Urinary bladder (tissue), 3 donors: ENCODE measurements at regions not wholly inside any gene's neighbourhood (a gene's known extent, or its start where the extent isn't known, plus 50 kb on each side); places are given as distances from the start of the nearest gene placed in this dataset.

Experiments used
- DNase-seq: peaks from one replicate; pipeline ENCODE4 v3.0.0-alpha.2; 2015; ENCODE audit errors: extremely low spot score
- H3K27ac ChIP-seq: one replicate; pipeline ENCODE4 v1.5.1; 2013; ENCODE audit warnings: low read depth, mild to moderate bottlenecking, moderate library complexity
- H3K36me3 ChIP-seq: one replicate; pipeline ENCODE4 v1.6.1; 2013; ENCODE audit warnings: mild to moderate bottlenecking, moderate library complexity; ENCODE audit not compliant: insufficient read depth
- H3K4me1 ChIP-seq: one replicate; pipeline ENCODE4 v1.6.1; 2013; ENCODE audit warnings: mild to moderate bottlenecking, moderate library complexity; ENCODE audit not compliant: insufficient read depth
- H3K4me3 ChIP-seq: one replicate; pipeline ENCODE4 v1.5.1; 2013; ENCODE audit warnings: low read depth, low read length
- WGBS: extraction: QIAGEN DNeasy Blood & Tissue Kit; methylation state at CpG from one replicate; pipeline ENCODE4 v1.1.7; 2013; 5-methylcytosine and 5-hydroxymethylcytosine counted together
- donor health status: healthy with polysubstance abuse.
- donor health status: healthy.

- H3K36me3 ChIP-seq: no peaks in the 10 kb centered on the region
- DNase-seq: no peak
- H3K4me3 ChIP-seq: no peak overlapping the region
- H3K27ac ChIP-seq: no peak overlapping the region
- 64% methylated on average over 1 of the region's 1 CpG for WGBS
- H3K4me1 ChIP-seq: no peaks in the 10 kb centered on the region
These were observed 136.3 kb upstream of the NEDD9 start for GRCh38 chr6:11368760-11369159.

DNA sequence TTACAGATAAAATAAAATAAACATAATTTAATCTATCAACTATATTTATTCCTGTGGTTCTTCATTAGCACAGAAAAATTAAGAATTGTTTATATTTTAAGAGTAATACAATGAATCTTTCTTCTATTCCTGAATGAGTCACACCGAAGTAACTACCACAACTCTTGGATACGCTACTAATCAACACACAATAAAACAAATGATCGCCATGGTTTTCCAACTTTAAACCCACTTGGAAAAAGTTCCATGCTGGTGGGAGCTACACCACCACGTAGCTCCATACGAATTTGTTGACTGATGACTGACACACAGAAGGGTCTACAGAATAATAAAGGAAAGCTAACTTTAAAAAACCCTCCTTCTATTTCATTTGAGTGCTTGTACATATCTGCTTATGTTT, 135.8 kb upstream of the NEDD9 start:
- H3K4me3 ChIP-seq: no peak overlapping the region
- H3K27ac ChIP-seq: no peak overlapping the region
- no peaks in the 10 kb centered on the region for H3K4me1 ChIP-seq
- 92% methylated on average over 5 of the region's 5 CpGs for WGBS
- no peaks in the 10 kb centered on the region for H3K36me3 ChIP-seq
- no peak for DNase-seq

DNA sequence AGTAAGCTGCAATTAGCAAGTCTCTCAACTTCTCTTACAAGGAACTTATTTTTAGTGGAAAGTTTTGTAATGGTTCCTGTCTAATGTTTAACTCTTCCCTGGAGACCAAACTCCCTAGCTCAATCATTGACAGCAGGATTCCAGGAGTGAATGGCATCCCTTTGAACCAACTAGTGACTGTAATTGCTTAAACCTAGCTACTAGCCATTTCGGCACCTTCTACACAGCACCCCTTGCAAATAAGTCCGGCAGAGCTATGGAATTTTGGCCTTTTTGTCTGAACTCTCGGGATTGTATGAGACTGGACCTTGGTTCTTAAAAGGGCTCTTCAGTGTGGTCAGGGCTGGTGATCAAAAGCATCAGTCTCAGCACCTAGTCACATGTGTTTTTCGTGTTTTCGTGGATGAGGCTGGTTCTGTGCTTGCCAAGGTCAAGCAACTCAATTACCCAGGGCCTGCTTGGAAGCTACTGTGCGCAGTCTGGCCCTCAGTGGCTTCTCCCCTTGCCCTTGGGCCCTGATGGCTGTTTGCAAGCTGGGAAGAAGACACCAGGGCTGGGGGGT, 135.3 kb upstream of the NEDD9 start:
- H3K27ac ChIP-seq: no peak overlapping the region
- H3K36me3 ChIP-seq: no peaks in the 10 kb centered on the region
- WGBS: 72% methylated on average over 6 of the region's 6 CpGs
- H3K4me3 ChIP-seq: no peak overlapping the region
- no peaks in the 10 kb centered on the region for H3K4me1 ChIP-seq
- no peak for DNase-seq

DNA sequence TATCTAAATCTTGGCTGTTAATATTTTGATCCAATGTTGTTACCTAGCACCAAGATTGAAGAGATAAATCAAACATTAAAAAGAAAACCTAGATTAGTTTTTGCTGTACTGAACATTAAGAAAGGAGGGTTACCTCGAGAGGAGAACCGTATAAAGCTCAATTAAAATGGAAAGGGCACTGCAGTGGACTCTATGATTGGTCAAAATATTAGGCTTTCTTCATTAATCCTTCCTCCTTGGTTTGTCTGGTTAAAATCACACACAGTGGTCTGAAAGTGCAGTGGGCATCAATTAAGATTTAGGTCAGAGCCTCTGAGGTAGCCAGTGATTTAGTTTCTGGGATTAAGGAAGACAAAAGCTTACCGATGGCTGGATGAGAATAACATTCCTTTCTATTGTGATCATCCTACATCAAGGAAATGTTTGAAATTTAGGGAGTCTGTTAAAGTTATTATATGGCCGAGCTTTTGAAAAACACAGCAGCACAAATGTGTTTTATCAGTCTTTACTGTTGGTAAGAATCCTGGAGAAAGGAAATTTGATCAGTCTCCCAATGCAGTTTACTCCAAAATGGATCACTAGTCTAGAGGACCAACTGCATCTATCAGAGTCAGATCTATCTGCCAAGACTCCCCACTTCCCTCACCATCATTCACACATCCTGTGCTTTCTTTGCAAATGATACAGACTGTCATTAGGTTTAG, 134.6 kb upstream of the NEDD9 start:
- 41% methylated on average over 4 of the region's 4 CpGs for WGBS
- no peak overlapping the region for H3K27ac ChIP-seq
- H3K4me1 ChIP-seq: no peaks in the 10 kb centered on the region
- no peak for DNase-seq
- H3K36me3 ChIP-seq: no peaks in the 10 kb centered on the region
- no peak overlapping the region for H3K4me3 ChIP-seq

- no peak for DNase-seq
- H3K4me3 ChIP-seq: no peak overlapping the region
- 89% methylated on average over 7 of the region's 7 CpGs for WGBS
- H3K36me3 ChIP-seq: no peaks in the 10 kb centered on the region
- H3K27ac ChIP-seq: no peak overlapping the region
- H3K4me1 ChIP-seq: no peaks in the 10 kb centered on the region
These were observed 133.9 kb upstream of the NEDD9 start for GRCh38 chr6:11366183-11366933.

DNA sequence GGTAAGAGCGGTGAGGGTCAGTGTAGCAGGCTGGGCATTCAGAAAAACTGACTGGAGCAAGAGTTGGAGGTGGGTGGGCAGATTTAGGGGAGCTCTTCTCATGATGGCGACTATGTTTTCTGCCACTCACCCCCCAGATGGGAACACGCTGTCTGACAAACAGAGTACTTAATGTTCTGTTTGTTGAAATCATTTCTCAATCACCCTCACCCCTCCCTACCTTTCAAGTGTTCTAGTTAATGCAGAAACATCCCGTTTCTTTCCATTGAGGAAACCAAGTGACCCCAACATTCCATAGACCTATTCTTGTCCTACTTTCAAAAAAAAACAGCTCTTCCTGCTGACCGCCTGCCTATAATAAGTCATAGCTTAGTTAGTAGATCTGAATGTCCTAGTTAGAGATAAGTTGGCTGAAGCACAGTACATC, 132.5 kb upstream of the NEDD9 start:
- Histone ChIP-seq H3K4me1 (no peaks in the 10 kb centered on the region), H3K27ac (no peak overlapping the region), H3K36me3 (no peaks in the 10 kb centered on the region), H3K4me3 (no peak overlapping the region)
- WGBS: 65% methylated on average over 5 of the region's 5 CpGs
- DNase-seq: no peak

- WGBS: 49% methylated on average over 2 of the region's 2 CpGs
- H3K4me1 ChIP-seq: no peaks in the 10 kb centered on the region
- no peaks in the 10 kb centered on the region for H3K36me3 ChIP-seq
- H3K27ac ChIP-seq: no peak overlapping the region
- DNase-seq: no peak
- H3K4me3 ChIP-seq: no peak overlapping the region
These were observed 131.6 kb upstream of the NEDD9 start for GRCh38 chr6:11363881-11364576.

GRCh38 chr6:11362564-11362963, 130.1 kb upstream of the NEDD9 start:
- no peaks in the 10 kb centered on the region for H3K4me1 ChIP-seq
- DNase-seq: no peak
- H3K4me3 ChIP-seq: no peak overlapping the region
- H3K36me3 ChIP-seq: no peaks in the 10 kb centered on the region
- no peak overlapping the region for H3K27ac ChIP-seq
- WGBS: 70% methylated on average over 1 of the region's 1 CpG

DNA sequence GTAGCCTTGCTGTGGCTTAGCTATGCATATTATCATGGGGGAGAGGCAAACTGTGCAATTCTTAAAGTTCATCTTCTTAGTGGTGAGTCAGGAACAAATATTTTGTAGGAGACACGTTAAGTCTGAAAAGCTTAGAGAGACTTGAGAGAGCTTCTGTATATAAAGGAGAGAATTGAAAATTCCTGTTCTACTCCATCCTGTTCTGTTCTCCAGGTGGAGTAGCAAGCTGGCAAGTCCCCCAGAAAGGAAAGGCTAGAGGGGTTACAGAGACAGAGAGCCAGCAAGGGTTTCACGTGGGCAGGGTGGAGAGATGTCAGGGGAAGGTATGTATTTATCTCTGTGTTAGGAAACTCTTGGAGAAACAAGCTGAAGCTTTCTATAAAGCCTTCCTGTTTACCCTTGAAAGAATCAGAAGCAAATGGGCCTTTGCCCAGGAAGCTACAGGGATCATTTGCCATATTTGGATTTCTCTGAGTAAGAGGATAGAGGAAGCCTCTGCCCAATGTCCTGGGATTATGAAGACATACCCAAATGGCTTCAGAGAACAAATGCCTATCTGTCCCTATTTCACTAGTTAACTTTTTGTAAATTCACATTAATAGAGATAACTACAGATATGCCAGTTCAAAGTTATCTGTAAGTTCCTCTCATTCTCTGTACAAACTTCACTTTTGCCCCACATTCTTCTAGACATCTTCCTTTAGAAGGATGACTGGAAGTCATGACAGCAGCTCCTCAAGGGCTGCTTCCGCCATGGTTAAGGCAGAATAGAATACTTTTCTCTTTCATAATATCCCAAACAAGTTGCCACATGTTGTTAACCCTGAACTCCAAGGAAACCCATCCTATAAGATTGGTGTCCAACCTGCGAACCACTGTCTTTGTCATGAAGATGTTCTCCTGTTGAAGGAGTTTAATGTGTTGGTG, 126.7 kb upstream of the NEDD9 start:
- Histone ChIP-seq H3K4me1 (no peaks in the 10 kb centered on the region), H3K36me3 (no peaks in the 10 kb centered on the region), H3K27ac (peak overlapping the region; percentile 28), H3K4me3 (no peak overlapping the region)
- WGBS: 66% methylated on average over 4 of the region's 4 CpGs
- no peak for DNase-seq

- DNase-seq: no peak
- H3K27ac ChIP-seq: peak overlapping the region; percentile 79
- no peaks in the 10 kb centered on the region for H3K36me3 ChIP-seq
- H3K4me1 ChIP-seq: no peaks in the 10 kb centered on the region
- H3K4me3 ChIP-seq: no peak overlapping the region
- 82% methylated on average over 7 of the region's 7 CpGs for WGBS
These were observed 124.8 kb upstream of the NEDD9 start for GRCh38 chr6:11357285-11357684.

- no peak for DNase-seq
- Histone ChIP-seq H3K36me3 (no peaks in the 10 kb centered on the region), H3K4me3 (no peak overlapping the region), H3K4me1 (no peaks in the 10 kb centered on the region), H3K27ac (peak overlapping the region; percentile 61)
- 80% methylated on average over 11 of the region's 11 CpGs for WGBS
These were observed 124.1 kb upstream of the NEDD9 start for GRCh38 chr6:11356404-11357155.

DNA sequence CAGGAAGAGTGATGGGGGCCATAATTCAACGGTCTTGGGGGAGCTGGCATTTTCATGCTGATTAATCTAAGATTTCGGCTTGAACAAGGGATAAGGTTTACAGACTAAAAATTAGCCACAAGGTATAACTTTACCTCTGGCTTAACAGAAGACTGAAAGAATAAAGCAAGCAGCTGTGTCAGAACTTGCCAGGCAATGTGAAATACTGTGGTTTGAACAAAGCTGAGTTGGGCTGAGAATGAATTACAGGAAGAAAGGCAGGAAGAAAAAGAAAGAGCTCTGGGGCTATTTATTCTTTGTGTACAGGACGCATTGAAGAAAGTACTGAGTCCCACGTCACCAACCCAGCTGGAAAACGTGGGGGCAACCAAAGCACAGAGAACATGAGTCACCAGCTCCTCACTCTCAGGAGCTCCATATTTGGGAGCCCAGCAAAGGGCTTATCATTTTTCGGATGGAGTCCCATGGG, 121.5 kb upstream of the NEDD9 start:
- WGBS: 46% methylated on average over 6 of the region's 6 CpGs
- Histone ChIP-seq H3K4me3 (no peak overlapping the region), H3K4me1 (no peaks in the 10 kb centered on the region), H3K27ac (peak overlapping the region; percentile 34), H3K36me3 (no peaks in the 10 kb centered on the region)
- peak; percentile 45 for DNase-seq
